Epithelial cell of proximal tubule (primary cell): ENCODE measurements at regions not wholly inside any gene's neighbourhood (a gene's known extent, or its start where the extent isn't known, plus 50 kb on each side); places are given as distances from the start of the nearest gene placed in this dataset.
"Not testable (repeated sequence)": the region's sequence is repeated elsewhere in the genome, so short reads cannot be mapped to it uniquely, and the experiment has no call there.

Source experiments
- DNase-seq: peaks from one replicate; pipeline ENCODE4 v3.0.0-alpha.2; 2011; ENCODE audit warnings: low read depth
- H3K4me3 ChIP-seq: 2 replicates; pipeline ENCODE4 v1.5.1; 2011; ENCODE audit warnings: low read depth, mild to moderate bottlenecking, low read length
- TF ChIP-seq, protein P1 (sequence below): conservative IDR thresholded peaks from 2 replicates; pipeline ENCODE4 v1.5.1; 2012; ENCODE audit warnings: low read depth, mild to moderate bottlenecking, low read length

DNA sequence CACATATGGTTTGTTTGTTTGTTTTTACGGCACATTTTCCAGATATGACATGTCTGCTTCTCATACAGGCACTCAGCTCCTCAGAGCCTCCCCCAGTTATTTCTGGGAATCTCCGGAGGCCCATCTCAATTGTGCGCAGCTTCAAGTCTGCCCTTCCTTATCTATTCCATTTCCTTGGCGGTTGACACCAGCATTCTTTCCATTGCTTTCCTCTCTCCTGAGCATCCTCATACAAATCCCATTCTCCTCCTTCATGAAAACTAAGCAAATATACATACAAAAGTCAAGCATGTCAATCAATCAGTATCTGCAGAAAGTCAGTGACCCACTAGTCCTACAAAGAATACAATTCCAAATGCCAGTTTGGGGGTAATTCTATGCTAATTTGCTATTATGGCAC, 166.7 kb downstream of the SQOR start:
- DNase-seq: no peak
- H3K4me3 ChIP-seq: no peak overlapping the region
- TF ChIP-seq, protein P1, sequence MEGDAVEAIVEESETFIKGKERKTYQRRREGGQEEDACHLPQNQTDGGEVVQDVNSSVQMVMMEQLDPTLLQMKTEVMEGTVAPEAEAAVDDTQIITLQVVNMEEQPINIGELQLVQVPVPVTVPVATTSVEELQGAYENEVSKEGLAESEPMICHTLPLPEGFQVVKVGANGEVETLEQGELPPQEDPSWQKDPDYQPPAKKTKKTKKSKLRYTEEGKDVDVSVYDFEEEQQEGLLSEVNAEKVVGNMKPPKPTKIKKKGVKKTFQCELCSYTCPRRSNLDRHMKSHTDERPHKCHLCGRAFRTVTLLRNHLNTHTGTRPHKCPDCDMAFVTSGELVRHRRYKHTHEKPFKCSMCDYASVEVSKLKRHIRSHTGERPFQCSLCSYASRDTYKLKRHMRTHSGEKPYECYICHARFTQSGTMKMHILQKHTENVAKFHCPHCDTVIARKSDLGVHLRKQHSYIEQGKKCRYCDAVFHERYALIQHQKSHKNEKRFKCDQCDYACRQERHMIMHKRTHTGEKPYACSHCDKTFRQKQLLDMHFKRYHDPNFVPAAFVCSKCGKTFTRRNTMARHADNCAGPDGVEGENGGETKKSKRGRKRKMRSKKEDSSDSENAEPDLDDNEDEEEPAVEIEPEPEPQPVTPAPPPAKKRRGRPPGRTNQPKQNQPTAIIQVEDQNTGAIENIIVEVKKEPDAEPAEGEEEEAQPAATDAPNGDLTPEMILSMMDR: no peak

DNA sequence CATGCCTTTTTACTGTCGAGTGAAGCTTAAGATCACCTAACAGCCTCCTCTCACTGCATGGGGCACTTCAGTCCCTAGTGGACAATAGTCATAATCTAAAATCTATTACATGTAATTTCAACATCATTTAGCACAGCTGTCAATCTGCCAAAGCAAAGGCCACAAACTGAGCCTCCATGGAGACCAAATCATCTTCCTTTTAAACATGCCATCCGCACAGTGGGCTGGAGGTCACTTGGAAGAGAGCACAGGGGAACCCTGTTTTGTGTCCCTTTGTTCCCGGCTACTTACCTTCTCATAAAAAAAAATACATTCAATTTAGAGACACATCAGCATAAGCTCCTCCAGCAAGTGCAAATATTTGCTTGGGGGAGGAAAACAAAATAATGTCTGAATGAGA, 167.3 kb downstream of the SQOR start:
- TF ChIP-seq, protein P1: no peak
- DNase-seq: no peak
- no peak overlapping the region for H3K4me3 ChIP-seq

DNA sequence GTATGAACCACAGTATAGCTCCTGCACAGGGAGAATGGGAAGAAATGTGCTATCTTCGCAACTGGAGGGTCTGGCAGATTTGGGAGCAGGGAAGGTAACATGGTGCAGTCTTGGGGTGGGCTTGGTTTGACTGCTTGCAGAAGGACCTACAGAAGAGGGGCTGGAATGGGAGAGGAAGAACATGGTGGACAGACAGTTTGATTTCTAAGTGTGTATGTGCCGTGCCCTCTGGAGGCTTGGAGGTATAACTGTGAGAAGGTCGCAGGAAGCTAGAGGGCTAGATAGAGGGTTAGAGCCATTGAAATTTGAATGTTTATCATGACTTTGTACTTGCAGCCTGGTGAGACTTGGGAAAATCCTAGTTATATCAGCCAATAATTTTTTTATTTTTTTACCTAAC, 169.2 kb downstream of the SQOR start:
- TF ChIP-seq, protein P1: no peak
- no peak for DNase-seq
- H3K4me3 ChIP-seq: no peak overlapping the region

DNA sequence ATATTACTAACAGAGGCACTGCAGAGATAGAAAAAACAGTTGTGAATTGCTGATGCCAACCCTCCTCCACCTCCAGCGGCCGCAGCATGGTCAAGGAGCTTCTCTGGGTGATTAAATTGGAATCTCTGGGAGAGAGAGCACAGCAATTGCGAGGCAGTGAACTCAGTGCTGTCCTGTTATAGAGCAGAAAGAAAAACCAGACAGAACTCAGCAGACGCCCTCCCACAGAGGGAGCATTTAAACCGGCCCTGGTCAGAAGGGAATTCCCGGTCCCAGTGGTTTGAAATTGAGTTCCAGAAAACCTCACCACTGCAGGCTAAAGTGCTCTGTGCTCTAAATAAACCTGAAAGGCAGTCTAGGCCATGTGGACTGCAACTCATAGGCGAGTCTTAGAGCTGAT, 175.4 kb downstream of the SQOR start:
- no peak overlapping the region for H3K4me3 ChIP-seq
- TF ChIP-seq, protein P1: no peak
- no peak for DNase-seq

DNA sequence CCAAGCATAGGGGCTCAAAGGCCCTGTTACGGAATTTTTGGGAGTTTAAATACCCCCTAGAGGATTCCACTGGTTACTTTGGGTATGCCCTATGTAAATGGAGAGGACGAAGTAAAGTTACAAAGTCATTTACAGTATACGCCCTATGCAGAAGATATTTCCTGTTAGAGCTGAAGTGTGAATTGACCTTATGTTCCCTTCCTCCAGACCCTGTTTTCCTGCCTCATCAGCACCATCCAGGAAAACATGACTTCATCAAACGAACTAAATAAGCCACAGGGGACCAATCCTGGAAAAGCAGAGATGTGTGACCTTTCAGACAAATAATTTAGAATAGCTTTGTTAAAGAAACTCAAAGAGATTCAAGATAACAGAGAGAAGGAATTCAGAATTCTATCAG, 177.4 kb downstream of the SQOR start:
- H3K4me3 ChIP-seq: no peak overlapping the region
- no peak for DNase-seq
- TF ChIP-seq, protein P1: no peak

DNA sequence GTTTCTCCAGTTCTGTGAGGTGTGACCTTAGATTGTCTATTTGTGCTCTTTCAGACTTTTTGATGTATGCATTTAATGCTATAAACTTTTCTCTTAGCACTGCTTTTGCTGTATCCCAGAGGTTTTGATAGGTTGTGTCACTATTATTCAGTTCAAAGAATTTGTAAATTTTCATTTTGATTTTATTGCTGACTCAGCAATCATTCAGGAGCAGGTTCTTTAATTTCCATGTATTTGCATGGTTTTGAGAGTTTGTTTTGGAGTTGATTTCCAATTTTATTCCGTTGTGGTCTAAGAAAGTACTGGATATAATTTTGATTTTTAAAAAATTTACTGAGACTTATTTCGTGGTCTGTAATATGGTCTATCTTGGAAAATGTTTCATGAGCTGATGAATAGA, 182.7 kb downstream of the SQOR start:
- H3K4me3 ChIP-seq, DNase-seq: not testable (repeated sequence)

DNA sequence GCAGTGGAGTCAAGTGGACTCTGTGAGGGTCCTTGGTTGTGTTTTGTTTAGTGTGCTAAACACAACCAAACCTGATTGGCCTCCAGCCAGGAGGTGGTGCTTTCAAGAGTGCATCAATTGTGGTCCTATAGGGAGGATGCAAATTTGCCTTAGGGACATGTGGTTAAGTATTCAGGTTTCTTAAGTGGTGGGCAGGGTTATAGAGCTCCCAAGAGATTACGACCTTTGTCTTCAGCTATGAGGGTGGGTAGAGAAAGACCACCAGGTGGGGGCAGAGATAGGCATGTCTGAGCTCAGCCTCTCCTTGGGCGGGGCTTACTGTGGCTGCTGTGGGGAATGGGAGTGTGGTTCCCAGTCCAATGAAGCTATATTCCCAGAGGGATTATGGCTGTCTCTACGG, 186.6 kb downstream of the SQOR start:
- no peak for DNase-seq
- H3K4me3 ChIP-seq: no peak overlapping the region
- TF ChIP-seq, protein P1: no peak

DNA sequence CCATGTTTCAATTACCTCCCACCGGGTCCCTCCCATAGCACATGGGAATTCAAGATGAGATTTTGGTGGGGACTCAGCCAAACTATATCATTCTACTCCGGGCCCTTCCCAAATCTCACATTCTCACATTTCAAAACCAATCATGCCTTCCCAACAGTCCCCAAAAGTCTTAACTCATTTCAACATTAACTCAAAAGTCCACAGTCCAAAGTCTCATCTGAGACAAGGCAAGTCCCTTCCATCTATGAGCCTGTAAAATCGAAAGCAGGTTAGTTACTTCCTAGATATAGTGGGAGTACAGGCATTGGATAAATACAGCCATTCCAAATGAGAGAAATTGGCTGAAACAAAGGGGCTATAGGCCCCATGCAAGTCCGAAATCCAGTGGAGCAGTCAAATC, 188.1 kb downstream of the SQOR start:
- H3K4me3 ChIP-seq, DNase-seq: not testable (repeated sequence)
